Epithelial cell of proximal tubule (primary cell): ENCODE measurements at regions not wholly inside any gene's neighbourhood (a gene's known extent, or its start where the extent isn't known, plus 50 kb on each side); places are given as distances from the start of the nearest gene placed in this dataset.

Experiments
- DNase-seq: peaks from one replicate; pipeline ENCODE4 v3.0.0-alpha.2; 2011; ENCODE audit warnings: low read depth
- H3K4me3 ChIP-seq: 2 replicates; pipeline ENCODE4 v1.5.1; 2011; ENCODE audit warnings: low read depth, mild to moderate bottlenecking, low read length
- CTCF ChIP-seq: conservative IDR thresholded peaks from 2 replicates; pipeline ENCODE4 v1.5.1; 2012; ENCODE audit warnings: low read depth, mild to moderate bottlenecking, low read length

DNA sequence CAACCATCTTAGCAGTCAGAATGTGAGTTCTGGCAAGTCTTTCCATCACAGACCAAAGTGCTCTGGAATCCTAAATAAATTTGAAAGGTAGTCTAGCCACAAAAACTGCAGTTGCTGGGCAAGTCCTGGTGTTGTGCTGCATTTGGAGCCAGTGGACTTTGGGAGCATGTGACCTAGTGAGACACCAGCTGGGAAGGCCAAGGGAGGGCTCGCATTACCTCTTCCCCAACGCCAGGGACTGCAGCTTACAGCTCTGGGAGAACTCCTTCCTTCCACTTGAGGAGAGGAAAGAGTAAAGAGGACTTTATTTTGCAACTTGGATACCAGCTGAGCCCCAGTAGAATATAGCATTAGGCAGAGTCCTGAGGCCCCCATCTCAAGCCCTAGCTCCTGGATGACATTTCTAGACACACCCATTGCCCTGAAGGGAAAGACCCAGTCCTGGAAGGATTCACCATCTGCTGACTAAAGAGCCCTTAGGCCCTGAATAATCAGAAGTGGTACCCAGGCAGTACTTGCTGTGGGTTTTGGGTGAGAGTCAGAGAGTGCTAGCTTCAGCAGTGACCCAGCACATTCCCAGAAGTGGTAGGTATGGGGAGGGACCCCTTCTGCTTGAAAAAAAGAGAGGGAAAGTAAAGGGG is 190.7 kb downstream of the NUF2 start:
- no peak for DNase-seq
- no peak for TF ChIP-seq CTCF
- no peak overlapping the region for H3K4me3 ChIP-seq

- no peak for TF ChIP-seq CTCF
- no peak overlapping the region for H3K4me3 ChIP-seq
- DNase-seq, result no peak
Observed at GRCh38 chr1:163523375-163524029, 201.7 kb downstream of the NUF2 start.

DNA sequence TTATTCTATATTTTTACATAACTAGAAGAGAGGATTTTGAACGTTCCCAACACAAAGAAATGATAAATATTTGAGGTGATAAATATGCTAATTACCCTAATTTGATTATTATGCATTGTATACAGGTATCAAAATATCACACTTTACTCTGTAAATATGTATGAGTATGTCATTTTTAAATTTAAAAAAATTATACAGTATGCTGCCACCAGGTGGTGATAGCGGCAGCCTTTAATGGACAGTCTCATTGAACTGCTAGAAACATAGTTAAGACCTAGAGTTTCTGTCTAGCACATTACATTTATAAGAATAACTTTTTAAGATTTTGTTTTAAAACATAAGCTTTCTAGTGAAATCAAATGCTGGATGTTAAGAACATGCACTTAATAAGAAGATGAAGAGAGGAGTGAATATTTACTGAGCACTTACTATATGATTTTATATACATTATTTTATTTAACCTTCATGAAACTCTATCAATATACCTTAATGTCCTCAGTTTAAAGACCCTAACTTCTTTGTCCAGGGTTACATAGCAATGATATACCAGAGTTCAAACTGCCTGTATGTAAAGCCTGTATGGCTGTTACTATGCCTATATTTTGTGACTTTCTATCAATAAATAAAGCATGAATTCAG is 207.1 kb downstream of the NUF2 start:
- H3K4me3 ChIP-seq, result no peak overlapping the region
- DNase-seq, result no peak
- TF ChIP-seq CTCF, result peak; percentile 69

GRCh38 chr1:163531345-163531744 is 209.6 kb downstream of the NUF2 start:
- no peak overlapping the region for H3K4me3 ChIP-seq
- TF ChIP-seq CTCF, result no peak
- no peak for DNase-seq

DNA sequence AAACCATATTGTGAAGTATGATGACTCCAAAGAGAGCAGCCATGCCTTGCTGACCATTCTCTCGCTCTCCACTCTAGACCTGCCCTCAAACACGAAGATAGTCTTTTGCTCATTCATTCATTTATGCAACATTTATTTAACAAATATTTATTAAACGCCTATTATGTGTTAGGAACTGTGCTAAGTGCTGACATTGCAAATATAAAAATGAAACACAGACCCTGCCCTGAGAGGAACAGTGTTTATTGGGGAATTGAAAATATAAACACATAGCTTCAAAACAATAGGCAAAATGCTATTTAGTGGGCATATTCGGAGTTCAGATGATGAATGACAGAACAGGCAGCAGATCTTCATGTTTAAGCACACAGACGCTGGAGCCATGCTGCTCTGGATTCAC is 213.6 kb downstream of the NUF2 start:
- DNase-seq, result no peak
- no peak for TF ChIP-seq CTCF
- no peak overlapping the region for H3K4me3 ChIP-seq

- DNase-seq, result no peak
- no peak overlapping the region for H3K4me3 ChIP-seq
- TF ChIP-seq CTCF, result peak; percentile 44
Observed at GRCh38 chr1:163535807-163536206, 214.1 kb downstream of the NUF2 start.
